ENCODE measurements at regions not wholly inside any gene's neighbourhood (a gene's known extent, or its start where the extent isn't known, plus 50 kb on each side); places are given as distances from the start of the nearest gene placed in this dataset.

GRCh38 chr2:104118889-104119288 lies 735.0 kb upstream of the POU3F3 start:
- no peaks in the 10 kb centered on the region; the same call in 1 of the 2 replicates for H3K4me1 ChIP-seq (ENCODE audit: insufficient read depth, low read length)
- H4K91ac ChIP-seq (ENCODE audit: insufficient read length, low read depth, low read length) = no peak overlapping the region
- H3T11ph ChIP-seq (ENCODE audit: low read length) = no peak overlapping the region
- no peak overlapping the region for H2BK15ac ChIP-seq (ENCODE audit: low read depth, low read length)
- H2BK5ac ChIP-seq (ENCODE audit: insufficient read length, low read length) = no peak overlapping the region
- no peak overlapping the region for H3K23ac ChIP-seq (ENCODE audit: insufficient read length, low read depth, low read length)
- no peak overlapping the region for H2BK120ac ChIP-seq (ENCODE audit: low read depth, low read length, poor library complexity, severe bottlenecking)
- no peaks in the 10 kb centered on the region for H3K9me3 ChIP-seq (ENCODE audit: control insufficient read depth, low read depth, low read length)
- Mint-ChIP-seq H3K4me3 (no peak overlapping the region), H3K9me3 (no peaks in the 10 kb centered on the region), H3K4me1 (peaks cover 4 to 16% of the 10 kb centered on the region in 2 experiments; a peak in 3 of 4 replicates), H3K27me3 (ENCODE audit: low read depth) (no peaks in the 10 kb centered on the region), H3K36me3 (ENCODE audit: insufficient read depth in 1 of 3, low read depth in 3 of 3) (no peaks in the 10 kb centered on the region), H3K27ac (peak overlapping the region in 1 of 3 experiments; percentile 29; a peak in 2 of 7 replicates)
- TF ChIP-seq CTCF (conservative IDR thresholded peaks at IDR 0.05) = no peak
- H3K4me2 ChIP-seq (ENCODE audit: insufficient read depth, insufficient read length, low read length) = no peak overlapping the region
- no peak overlapping the region for H3K9ac ChIP-seq (ENCODE audit: extremely low read depth, insufficient read length, low read length)
- H3K27ac ChIP-seq (ENCODE audit: insufficient read length, low read depth, low read length) = no peak overlapping the region
- no peaks in the 10 kb centered on the region for H3K79me2 ChIP-seq (ENCODE audit: insufficient read depth, low read length)
- H3K56ac ChIP-seq (ENCODE audit: insufficient read length, low read depth, low read length) = no peak overlapping the region
- WGBS (ENCODE audit: extremely low coverage, insufficient read length, low lambda C conversion rate) = no CpG with 5 or more reads among the region's 2 CpGs
- no peak overlapping the region for H4K8ac ChIP-seq (replicated peaks; ENCODE audit: insufficient read length, low read depth, low read length)
- no peak overlapping the region for H2BK20ac ChIP-seq (ENCODE audit: low read depth, low read length, poor library complexity, severe bottlenecking)
- no peaks in the 10 kb centered on the region for H3K23me2 ChIP-seq (ENCODE audit: insufficient read length, low read depth, low read length, poor library complexity, severe bottlenecking)
- no peak overlapping the region for H3K4ac ChIP-seq (ENCODE audit: low read depth, low read length)
- H4K20me1 ChIP-seq (ENCODE audit: control insufficient read depth, insufficient read depth, insufficient read length) = no peaks in the 10 kb centered on the region
- H3K79me1 ChIP-seq (ENCODE audit: insufficient read depth, low read depth, low read length, poor library complexity, severe bottlenecking) = no peaks in the 10 kb centered on the region
- DNase-seq = no peak
- no peak overlapping the region for H3K18ac ChIP-seq (ENCODE audit: insufficient read length, low read depth, low read length)
- no peak overlapping the region for H2AK5ac ChIP-seq (ENCODE audit: insufficient read length, low read length)
- no peak overlapping the region for H4K5ac ChIP-seq (ENCODE audit: insufficient read length, low read depth, low read length)
- H2BK12ac ChIP-seq (ENCODE audit: insufficient read length, low read depth, low read length) = no peak overlapping the region
- H2AFZ ChIP-seq (ENCODE audit: low read length) = peak overlapping the region; percentile 36
- H3K14ac ChIP-seq (ENCODE audit: insufficient read depth, low read length) = no peak overlapping the region
- H3K27me3 ChIP-seq (ENCODE audit: insufficient read depth, low read length) = no peaks in the 10 kb centered on the region

Measured in H9 (cell line).